NCI-H2171 treated with DMSO at 0.1 percent for 48 hours (cell line): ENCODE measurements at regions not wholly inside any gene's neighbourhood (a gene's known extent, or its start where the extent isn't known, plus 50 kb on each side); places are given as distances from the start of the nearest gene placed in this dataset.
A peak's percentile ranks its signal among the peaks of the same experiment; 100 is the strongest.
"Not testable (repeated sequence)": the region's sequence is repeated elsewhere in the genome, so short reads cannot be mapped to it uniquely, and the experiment has no call there.

Experiments
- DNase-seq: peaks from one replicate; lab custom pipeline; 2025; lab: John Stamatoyannopoulos, UW

DNA sequence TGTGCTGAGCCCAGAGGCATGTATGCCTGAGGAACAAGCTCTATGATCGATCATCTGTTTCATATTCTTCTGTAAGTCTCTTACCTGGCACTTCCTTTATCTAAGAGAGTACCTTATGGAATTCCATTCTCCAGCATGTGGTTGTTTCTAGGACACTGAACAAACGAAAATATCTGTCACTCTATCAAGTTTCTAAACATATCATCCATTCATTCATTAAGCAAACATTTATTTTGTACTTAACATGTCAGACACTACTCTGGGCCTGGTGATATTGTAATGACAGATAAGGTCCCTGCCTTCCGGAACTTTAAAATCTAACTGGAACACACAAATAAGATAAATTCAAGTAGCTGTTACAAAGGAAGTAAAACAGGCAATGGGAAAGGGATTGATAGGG lies 477.1 kb downstream of the IGSF11 start:
- DNase-seq = no peak

DNA sequence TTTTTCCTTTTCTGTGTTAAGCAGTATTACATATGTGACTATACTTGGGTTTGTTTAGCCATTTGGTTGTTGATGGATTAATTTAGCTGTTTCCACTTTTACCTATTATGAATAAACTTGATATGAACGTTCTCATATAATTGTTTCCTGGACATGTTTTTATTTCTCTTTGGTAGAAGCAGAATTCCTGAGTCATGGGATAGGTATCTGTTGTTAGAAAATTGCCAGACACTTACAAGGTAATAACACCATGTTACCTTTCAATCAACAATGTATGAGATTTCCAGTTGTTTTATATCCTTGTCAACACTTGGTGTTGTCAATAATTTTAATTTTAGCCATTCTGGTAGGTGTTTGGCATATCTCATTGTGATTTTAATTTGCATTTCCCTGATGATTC lies 475.4 kb downstream of the IGSF11 start:
- no peak for DNase-seq

DNA sequence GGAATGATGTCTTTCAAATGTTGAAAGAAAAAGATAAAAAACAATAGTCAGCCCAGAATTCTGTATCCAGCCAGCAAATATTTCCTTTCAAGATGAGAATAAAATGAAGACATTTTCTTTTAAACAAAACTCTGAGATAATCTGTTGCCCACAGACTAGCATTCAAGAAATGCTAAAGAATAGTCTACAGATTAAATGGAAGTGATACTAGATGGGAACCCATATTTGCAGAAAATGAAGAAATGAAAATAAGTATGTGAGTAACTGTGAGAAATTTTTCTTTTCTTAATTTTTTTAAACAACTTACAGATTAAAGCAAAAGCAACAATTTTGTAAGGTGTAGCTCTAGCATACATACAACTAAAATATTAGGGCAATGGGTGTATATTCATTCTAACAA lies 469.8 kb downstream of the IGSF11 start:
- no peak for DNase-seq

DNA sequence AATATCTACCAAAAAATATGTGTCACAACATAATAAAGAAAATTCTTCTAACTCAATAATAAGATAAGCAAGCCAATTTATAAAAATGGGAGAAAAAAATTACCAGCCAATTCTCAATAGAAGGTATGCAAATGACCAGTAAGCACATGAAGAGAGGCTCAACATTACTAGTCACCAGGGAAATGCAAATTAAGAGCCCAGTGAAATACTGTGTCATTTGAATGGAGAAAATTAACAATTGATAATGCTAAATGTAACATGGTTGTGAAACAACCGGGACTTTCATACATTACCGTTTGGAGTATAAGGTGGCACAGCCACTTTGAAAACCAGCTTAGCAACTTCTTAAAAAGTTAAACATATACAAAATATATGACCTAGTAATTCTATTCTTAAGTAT lies 460.7 kb downstream of the IGSF11 start:
- DNase-seq = no peak

DNA sequence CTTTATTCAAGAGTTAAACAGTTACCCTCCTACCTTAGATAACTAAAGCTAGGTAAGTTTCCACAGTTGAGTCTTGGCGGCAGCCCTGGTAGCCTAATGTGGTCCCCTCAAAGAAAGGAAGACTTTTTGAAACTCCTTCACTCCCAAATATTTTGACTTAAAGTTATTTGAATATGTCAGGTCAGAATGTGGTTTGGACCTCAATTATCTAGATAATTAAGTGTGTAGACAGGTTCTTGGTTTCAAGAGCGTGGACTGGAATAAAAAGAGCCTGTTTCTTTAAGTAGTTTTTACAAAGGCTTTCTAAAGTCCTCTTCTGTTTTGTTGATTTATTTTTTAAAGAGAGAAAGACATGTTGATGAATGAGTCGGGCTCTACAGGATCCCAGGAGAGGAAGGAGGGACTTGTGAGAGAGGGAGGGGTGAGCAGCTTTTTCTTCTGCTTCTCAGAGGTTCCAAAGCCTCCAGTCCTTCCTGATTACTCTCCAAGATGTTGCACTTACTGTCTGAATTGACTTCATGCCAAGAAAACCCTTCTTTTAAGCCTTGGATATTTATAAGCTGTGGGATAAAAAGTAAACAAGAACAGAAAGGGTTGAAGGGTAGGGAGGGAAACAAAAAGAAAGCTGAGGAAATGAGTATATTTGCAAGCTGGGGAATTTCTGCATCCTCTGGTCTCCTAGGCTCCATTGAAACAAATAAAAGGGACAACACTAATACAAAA lies 457.4 kb downstream of the IGSF11 start:
- DNase-seq = no peak

DNA sequence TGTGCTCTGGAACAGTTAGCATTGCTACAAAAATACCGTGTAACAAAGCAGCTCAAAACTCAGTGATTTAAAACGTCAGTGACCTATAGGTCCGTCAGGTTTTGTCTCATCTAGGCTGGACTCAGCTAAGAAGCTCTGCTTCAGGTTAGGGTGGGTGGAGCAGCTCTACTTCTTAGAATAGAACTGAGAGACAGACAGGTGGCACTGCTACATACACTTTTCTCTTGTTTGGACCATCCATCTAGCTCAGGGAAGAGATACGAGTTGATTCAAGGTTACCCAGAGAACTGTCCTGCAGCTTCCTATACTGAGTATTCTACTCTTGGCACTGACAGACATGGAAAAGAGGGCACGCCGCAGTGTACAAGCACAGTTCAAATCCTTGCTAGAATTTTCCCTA lies 456.1 kb downstream of the IGSF11 start:
- no peak for DNase-seq

DNA sequence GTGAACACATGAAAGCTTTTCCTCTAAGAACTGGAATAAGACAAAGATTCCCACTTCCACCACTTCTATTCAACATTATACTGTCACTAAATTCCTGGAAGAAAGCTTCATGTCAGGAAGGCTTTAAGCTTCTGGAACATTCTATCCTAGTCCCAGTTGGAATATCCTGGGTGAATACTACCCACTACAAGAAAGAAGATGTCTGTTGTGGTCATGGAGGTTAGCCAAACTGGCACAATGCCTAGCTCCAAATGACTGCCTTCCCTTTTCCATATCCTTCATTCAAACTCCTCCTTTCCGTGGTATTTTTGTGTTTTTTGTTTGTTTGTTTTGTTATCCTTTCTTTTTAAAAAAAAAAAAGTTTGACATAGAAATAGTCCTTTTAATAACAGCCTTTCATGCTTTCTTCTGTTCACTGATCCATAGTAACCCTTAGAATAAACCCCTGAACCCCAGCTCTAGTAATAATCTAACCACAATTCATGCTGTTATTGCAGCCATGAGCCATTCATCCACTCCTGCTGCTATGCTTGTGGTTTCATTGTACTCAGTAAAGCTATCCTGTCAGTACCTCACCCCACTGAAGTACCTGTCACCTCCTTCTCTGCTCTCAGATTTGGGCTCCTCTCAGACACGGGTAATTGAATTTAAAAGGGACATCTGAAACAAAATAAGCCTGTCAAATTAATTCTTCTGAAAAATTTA lies 447.5 kb downstream of the IGSF11 start:
- DNase-seq = no peak

DNA sequence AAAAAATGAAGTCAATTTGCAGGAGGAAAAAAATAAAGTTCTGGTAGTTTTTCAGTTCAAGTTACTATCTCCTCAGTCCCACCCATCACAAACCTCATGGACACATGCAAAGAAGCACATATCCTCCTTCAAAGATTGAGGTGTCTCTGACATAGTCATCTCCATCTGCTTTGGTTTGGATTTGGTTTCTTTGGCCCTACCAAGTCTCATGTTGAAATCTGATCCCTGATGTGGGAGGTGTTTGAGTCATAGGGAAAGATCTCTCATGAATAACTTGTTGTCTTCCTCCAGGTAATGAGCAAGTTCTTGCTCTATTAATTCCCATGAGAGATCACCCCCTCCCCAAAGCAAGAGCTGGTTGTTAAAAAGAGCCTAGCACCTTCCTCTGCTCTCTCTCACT lies 446.8 kb downstream of the IGSF11 start:
- DNase-seq = no peak

DNA sequence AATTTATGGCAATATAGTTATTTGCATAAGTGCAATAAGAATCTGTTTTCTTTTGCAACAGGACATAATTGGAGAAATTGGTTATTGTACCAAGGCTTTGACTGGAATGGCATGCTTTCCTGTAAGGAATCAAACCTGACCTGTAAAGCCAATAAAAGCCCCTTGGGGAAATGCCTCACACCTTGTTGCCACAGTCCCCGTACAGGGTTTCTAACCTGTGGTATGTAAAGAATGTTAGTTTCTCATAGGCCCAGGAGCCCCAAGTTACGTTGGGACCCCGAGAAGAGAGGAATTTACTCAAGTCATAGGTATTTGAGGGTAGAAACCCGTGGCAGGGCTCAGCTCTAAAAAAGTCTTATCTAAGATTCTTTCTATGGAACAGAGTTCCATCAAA lies 441.4 kb downstream of the IGSF11 start:
- no peak for DNase-seq

DNA sequence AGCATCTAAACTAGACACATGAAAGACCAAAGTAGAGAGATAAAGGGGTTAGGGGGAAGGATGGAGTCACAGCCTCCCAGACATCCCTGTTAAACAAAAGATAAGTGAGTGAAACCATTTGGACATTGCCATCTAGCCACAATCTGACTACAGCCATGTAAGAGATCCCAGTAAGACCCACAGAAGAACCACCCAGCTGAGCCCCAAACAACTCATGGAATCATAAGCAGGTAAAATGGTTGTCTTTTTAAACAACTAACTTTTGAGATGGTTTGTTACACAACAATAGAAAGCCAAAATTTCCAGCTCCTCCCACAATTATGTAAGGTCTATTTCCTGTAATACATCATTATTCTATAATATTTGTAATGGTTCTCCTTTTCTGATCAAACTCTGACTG lies 437.5 kb downstream of the IGSF11 start:
- no peak for DNase-seq

DNA sequence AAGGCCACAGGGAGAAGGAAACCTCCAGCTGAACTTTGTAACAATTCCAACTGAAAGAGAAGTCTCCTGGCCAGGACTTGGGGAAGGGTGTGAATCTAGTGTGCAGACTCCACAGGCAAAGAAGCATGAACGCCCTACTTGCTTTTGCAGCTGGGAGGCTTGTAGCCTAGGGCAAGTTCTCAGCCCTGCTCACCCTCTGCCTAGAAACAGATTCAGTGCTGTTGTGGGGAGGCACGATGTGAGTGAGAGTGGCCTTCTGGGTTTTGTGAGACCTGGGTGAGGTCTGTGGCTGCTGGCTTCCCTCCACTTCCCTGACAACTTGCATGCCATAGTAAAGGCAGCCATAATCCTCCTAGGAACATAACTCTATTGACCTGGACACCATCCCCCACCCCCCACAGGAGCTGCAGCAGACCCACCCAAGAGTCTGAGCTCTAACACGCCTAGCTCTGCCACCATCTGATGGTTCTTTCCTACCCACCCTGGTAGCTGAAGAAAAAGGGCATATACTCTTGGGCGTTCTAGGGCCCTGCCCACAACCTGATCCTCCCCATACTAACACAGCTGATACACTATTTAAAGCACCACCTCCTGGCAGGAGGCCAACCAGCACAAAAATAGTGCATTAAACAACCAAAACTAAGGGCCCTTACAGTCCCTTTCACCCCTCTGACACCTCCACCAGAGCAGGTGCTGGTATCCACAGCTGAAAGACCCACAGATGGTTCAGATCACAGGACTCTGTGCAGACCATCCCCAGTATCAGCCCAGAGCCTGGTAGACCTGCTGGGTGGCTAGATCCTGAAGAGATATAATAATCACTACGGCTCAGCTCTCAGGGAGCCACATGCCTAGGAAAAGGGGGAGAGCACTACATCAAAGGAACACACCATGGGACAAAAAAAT lies 426.5 kb downstream of the IGSF11 start:
- DNase-seq = no peak

DNA sequence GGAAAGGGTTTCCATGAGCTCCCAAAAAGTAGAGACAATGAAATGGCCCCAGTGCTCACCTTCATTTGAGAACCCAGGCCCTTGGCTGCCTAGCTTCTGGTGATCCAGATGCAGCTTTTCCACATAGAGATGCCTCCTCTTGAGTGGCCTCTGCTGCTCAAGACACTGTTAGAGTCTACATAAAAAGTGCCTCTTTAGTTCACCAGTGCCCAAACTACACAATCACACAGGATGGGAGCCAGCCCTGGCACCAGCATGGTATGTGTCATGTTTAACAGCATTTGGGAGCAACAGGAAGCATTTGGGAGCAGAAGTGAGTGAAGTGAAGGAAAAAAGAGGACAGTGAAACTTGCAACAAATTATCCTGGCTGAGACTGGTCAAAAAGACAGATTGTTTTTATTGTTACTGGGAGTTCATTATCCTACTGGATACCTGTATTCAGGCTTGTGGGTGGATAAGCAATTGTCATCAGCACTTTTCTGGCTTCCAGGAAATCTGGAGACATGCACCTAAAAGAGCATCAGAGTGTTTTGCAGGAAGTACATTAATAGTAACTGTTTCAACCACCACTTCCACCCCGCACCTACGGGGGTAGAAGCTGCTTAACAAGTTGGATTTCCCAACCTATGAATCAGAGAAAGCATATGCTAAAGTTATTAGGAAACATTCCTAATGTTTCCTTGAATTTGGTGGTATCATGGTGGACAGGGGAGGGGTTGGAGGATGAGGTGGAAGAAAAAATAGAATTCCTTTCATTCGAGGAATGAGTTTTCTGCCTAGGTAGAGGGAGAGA lies 416.2 kb downstream of the IGSF11 start:
- no peak for DNase-seq

DNA sequence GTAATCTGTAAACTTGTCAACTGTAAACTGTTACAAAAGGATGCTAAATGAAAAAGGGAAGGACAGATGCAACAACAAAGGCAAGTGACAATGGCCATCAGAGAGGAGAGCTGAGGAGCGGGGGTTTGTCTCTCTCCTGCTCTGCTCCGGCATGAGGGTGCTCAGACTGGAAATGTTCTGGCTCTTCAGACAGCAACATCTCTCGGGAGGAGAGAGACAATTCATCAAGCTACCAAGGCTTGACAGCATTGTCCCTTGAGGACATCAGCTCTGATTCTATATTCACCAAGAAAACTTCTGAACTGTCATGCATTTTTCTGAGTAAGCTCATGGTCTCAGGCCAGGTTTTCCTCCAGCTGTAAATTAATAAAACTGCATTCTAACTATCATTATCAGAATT lies 408.2 kb downstream of the IGSF11 start:
- DNase-seq = no peak

DNA sequence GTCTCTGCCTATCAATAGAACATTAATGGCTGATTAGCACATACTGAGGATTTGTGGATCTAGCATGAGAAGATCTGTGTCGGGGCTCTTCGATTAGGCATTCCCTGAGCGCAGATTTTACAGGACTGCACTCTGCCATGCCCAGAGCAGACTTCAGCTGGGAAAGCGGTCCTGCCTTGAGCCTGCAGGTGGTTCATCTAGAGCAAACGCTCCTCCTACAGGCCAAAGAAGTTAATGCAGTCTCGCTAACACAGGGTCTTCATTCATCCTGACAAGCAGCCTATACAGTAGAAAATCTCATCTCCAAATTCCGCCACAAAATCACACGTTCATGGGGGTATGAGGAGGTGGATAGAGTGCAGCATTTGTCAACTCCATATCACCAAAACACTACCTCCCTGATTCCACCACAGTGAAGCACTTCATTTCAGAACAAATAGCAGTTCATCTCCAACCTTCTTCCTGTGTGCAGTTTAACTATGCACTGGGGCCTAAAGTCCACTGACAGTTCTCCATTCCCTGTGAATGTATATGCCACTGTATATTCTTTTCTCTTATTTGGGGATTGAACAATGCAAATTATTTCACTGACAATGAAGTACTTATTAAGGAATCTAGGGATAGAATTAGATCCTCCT lies 405.8 kb downstream of the IGSF11 start:
- DNase-seq = peak; percentile 62

DNA sequence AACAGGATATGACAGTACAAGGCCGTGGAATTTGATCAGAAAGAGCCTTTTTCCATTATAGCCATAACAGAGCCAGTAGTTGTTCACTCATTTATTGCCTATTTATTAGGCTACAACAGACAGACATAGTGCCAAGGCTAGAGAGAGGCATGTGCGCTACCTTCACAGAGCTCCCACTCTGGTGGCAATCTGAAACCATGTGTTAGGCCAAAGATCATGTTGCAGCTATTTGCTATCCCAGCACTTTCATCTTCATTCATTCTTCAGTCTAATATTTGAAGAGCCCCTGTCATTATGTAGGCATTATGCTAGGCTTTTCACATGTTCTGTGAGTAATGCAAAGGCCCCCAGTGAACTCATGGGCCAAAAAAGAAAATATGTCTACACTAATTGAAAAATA lies 404.8 kb downstream of the IGSF11 start:
- no peak for DNase-seq

DNA sequence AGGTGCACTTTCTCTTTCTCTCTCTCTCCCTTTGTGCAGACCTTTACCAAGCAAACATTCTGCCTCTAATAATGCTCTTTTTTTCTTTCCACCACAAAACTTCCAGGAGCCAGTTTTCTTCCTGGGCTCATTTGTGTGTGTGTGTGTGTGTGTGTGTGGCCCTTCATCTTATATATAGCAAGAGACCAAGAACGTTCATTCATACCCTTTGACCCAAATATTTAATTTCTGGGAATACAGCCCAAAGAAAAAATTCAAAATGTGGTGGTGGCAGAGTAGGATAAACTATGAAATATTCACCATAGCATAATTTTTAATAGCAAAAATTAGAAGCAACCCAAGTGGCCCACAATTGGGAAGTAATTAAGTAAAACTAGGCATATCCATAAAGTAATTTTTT lies 398.9 kb downstream of the IGSF11 start:
- no peak for DNase-seq

DNA sequence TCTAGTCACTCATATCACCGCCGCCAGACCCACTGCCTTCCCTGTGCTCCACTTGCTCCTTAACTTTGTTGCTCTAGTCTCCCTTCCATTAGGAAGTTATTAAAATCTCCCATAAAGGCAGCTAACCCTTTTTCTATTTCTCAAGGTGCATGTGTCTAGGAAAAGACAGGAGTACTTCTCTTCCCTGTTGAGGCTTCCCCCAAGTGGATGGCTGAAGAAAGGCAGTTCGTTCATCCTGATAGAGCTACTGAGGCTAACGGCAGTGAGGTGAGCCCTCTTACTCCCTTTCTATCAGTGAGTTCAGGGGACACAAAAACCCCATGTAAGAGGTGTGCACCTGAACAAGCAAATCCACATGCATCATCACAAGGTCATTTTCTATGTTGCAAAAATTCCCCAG lies 397.8 kb downstream of the IGSF11 start:
- no peak for DNase-seq

DNA sequence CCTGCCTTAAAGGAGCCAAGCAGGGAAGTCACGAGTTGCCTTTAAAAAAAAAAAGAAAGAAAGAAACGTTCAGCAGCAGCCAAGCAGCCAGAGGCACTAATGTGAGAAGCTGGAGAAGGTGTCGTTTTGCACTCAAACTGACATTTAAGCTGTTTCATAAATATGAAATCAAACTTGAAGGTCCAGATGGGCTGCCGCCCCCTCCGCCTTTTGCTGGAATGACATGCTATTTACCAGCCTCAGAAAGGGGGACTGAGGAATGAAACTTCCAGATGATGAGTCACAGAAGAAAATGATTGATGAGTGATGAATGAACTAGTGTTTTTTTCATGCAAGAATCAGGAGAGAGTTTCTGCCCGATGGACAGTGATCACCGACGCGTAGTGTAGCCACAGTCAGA lies 396.8 kb downstream of the IGSF11 start:
- peak; percentile 27 for DNase-seq

DNA sequence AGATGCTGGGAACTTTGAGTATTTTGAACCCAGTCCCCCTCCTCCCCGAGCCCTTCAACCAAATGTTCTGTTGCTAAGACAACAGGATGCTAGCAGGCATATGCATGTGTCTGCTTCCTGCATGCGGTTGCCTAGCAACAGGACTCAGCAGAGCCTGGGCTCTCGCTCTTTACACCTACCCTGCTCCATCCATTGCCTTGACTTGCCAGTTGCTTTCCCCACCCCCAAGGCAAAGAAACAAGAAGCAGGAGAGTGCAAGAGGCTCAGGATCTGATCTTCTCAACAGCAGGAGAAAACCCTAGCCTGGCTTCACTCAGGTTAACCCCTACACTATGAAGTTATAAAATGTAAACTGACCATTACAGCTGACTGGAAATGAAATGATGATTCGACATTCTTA lies 393.0 kb downstream of the IGSF11 start:
- peak; percentile 16 for DNase-seq

DNA sequence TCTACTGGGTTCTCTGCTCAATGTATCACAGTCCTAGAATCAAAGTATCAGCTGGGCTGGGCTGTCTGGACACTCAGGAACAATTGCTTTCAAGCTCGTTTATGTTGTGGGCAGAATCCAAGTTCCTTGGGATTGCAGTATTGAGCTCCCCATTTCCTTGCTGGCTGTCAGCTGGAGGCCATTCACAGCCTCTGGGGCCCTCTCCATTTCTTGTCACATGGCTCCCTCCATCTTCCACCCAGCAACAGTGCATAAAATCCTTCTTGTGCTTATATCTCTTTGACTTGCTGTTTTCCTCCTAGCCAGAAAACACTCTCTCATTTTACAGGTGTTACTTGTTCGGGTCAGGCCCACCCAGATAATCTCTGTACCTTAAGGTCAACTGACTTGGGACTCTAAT lies 363.5 kb downstream of the IGSF11 start:
- no peak for DNase-seq

DNA sequence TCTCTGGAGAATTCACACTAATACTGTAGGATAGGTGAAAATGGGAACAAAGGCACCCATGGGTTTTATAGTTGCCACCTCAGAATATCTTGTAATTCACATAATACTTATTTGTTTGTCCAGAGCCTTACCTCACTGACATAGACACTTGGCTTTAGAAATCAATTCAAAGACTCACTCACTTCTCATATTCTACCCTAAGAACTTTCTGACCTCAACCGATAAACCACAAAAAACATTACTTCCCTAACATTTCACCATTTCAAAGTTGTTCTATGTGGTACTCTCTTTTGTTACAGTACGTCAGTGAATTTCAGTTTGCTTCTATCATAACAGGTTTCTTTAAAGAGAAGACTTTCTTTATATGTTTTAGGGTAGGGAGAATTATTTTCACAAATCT lies 359.3 kb downstream of the IGSF11 start:
- no peak for DNase-seq

DNA sequence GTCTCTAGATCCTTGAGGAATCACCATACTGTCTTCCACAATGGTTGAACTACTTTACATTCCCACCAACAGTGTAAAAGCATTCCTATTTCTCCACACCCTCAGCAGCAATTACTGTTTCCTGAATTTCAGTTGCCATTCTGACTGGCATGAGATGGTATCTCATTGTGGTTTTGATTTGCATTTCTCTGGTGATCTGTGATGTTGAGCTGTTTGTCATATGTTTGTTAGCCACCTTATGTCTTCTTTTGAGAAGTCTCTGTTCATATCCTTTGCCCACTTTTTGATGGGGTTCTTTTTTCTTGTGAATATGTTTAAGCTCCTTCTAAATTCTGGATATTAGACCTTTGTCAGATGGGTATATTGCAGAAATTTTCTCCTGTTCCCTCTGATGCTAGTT lies 356.0 kb downstream of the IGSF11 start:
- not testable (repeated sequence) for DNase-seq
